PC-9 (cell line): ENCODE measurements at regions not wholly inside any gene's neighbourhood (a gene's known extent, or its start where the extent isn't known, plus 50 kb on each side); places are given as distances from the start of the nearest gene placed in this dataset.

Source experiments
- BruUV-seq: library from RNA; stranded (reverse); fragments of 400-500 nt; replicated peaks from 2 replicates; lab custom pipeline; 2021; lab: Mats Ljungman, UMichigan
- CTCF ChIA-PET: fragments of 300-600 bp; sonication (Branson Sonifier 250); formaldehyde crosslinking; loops from one replicate; lab custom pipeline; 2022; ENCODE audit warnings: antibody characterized with exemption; lab: Charles Lee
- POLR2A ChIA-PET: fragments of 300-600 bp; sonication (Branson Sonifier 250); formaldehyde crosslinking; loops from one replicate; lab custom pipeline; 2022; ENCODE audit warnings: antibody characterized with exemption; ENCODE audit not compliant: unreplicated experiment; lab: Charles Lee
- DNase-seq, 2 experiments: peaks; one replicate each; pipeline versions ENCODE4 v3.0.0 to v3.0.0-alpha.2; 2015 to 2022; ENCODE audit warnings: mixed read lengths in 1 of 2
- H2AFZ ChIP-seq: fragments of 200-600 bp; sonication (generic); 2 replicates; pipeline ENCODE4 v1.8.1; 2017; ENCODE audit warnings: antibody characterized with exemption
- H3F3A ChIP-seq: fragments of 200-600 bp; sonication (generic); 2 replicates; pipeline ENCODE4 v1.8.1; 2017; ENCODE audit warnings: antibody characterized with exemption, mild to moderate bottlenecking, low read depth; ENCODE audit not compliant: insufficient read depth
- H3K27ac ChIP-seq: fragments of 200-600 bp; sonication (generic); 2 replicates; pipeline ENCODE4 v1.6.1; 2016; ENCODE audit warnings: mixed run types
- H3K27me3 ChIP-seq: fragments of 200-600 bp; sonication (generic); 2 replicates; pipeline ENCODE4 v1.6.1; 2016; ENCODE audit warnings: low read depth, mixed run types; ENCODE audit not compliant: insufficient read depth
- H3K36me3 ChIP-seq: fragments of 200-600 bp; sonication (generic); 2 replicates; pipeline ENCODE4 v1.6.1; 2016; ENCODE audit warnings: low read depth, mixed run types
- H3K4me1 ChIP-seq: fragments of 200-600 bp; sonication (generic); replicated peaks from 2 replicates; pipeline ENCODE4 v1.6.1; 2016; ENCODE audit warnings: mixed run types; ENCODE audit not compliant: insufficient read depth
- H3K4me2 ChIP-seq: fragments of 200-600 bp; sonication (generic); 2 replicates; pipeline ENCODE4 v1.6.1; 2017; ENCODE audit warnings: mixed run types
- H3K4me3 ChIP-seq: fragments of 200-600 bp; sonication (generic); 2 replicates; pipeline ENCODE4 v1.6.1; 2016; ENCODE audit warnings: mixed run types
- H3K79me2 ChIP-seq: fragments of 200-600 bp; sonication (generic); 2 replicates; pipeline ENCODE4 v1.6.1; 2017; ENCODE audit warnings: low read depth, mixed run types
- H3K9me2 ChIP-seq: fragments of 200-600 bp; sonication (generic); 2 replicates; pipeline ENCODE4 v1.8.1; 2017; ENCODE audit warnings: mild to moderate bottlenecking; ENCODE audit not compliant: insufficient read depth
- H3K9me3 ChIP-seq: fragments of 200-600 bp; sonication (generic); 2 replicates; pipeline ENCODE4 v1.8.1; 2016; ENCODE audit warnings: low read depth; ENCODE audit not compliant: insufficient read depth
- H4K20me1 ChIP-seq: fragments of 200-600 bp; sonication (generic); 2 replicates; pipeline ENCODE4 v1.8.1; 2017; ENCODE audit not compliant: insufficient read depth
- CTCF ChIP-seq: fragments of 200-600 bp; sonication (generic); conservative IDR thresholded peaks from 2 replicates; pipeline ENCODE4 v1.6.1; 2017; ENCODE audit warnings: mixed run types, antibody characterized with exemption, mild to moderate bottlenecking, moderate library complexity
- EZH2 ChIP-seq: fragments of 200-600 bp; sonication (generic); IDR thresholded peaks from 2 replicates; pipeline ENCODE4 v1.8.0; 2017; ENCODE audit warnings: antibody characterized with exemption, low read depth
- intact Hi-C: fragments of 100-400 bp; cut with micrococcal nuclease; formaldehyde crosslinking; loops from one replicate; pipeline ENCODE4 v1.10.0; 2022; ENCODE audit not compliant: unreplicated experiment

GRCh38 chr6:21437581-21437980 is 156.0 kb upstream of the SOX4 start:
- Histone ChIP-seq H3K27me3 (no peaks in the 10 kb centered on the region), H2AFZ (no peak overlapping the region), H4K20me1 (no peaks in the 10 kb centered on the region), H3K9me2 (no peaks in the 10 kb centered on the region; the same call in none of the 2 replicates), H3K27ac (no peak overlapping the region), H3K36me3 (no peaks in the 10 kb centered on the region), H3K79me2 (no peaks in the 10 kb centered on the region), H3K9me3 (no peaks in the 10 kb centered on the region), H3F3A (no peaks in the 10 kb centered on the region), H3K4me2 (no peak overlapping the region), H3K4me3 (no peak overlapping the region), H3K4me1 (no peaks in the 10 kb centered on the region)
- CTCF ChIA-PET = no interaction called here
- no peak for DNase-seq
- TF ChIP-seq EZH2 = no peak
- TF ChIP-seq CTCF = no peak
- intact Hi-C loops = no loop called here
- BruUV-seq = no TSS peak
- POLR2A ChIA-PET = no interaction called here

GRCh38 chr6:21438237-21438985 is 155.1 kb upstream of the SOX4 start:
- Histone ChIP-seq H3F3A (no peaks in the 10 kb centered on the region), H3K27me3 (no peaks in the 10 kb centered on the region), H2AFZ (no peak overlapping the region), H3K4me3 (no peak overlapping the region), H4K20me1 (no peaks in the 10 kb centered on the region), H3K4me1 (no peaks in the 10 kb centered on the region), H3K36me3 (no peaks in the 10 kb centered on the region), H3K9me2 (no peaks in the 10 kb centered on the region; the same call in none of the 2 replicates), H3K27ac (no peak overlapping the region), H3K79me2 (no peaks in the 10 kb centered on the region), H3K4me2 (no peak overlapping the region), H3K9me3 (no peaks in the 10 kb centered on the region)
- no peak for DNase-seq
- POLR2A ChIA-PET = no interaction called here
- intact Hi-C loops = no loop called here
- no TSS peak for BruUV-seq
- CTCF ChIA-PET = no interaction called here
- TF ChIP-seq EZH2 = no peak

- no peak overlapping the region for H3K27ac ChIP-seq
- TF ChIP-seq CTCF = no peak
- no peak for TF ChIP-seq EZH2
- H3K9me3 ChIP-seq = no peaks in the 10 kb centered on the region
- H2AFZ ChIP-seq = no peak overlapping the region
- H3K4me2 ChIP-seq = no peak overlapping the region
- H3K9me2 ChIP-seq = no peaks in the 10 kb centered on the region; the same call in none of the 2 replicates
- ChIA-PET CTCF (no interaction called here), POLR2A (no interaction called here)
- DNase-seq = no peak
- H3K79me2 ChIP-seq = no peaks in the 10 kb centered on the region
- BruUV-seq = no TSS peak
- H3F3A ChIP-seq = no peaks in the 10 kb centered on the region
- no peak overlapping the region for H3K4me3 ChIP-seq
- H3K27me3 ChIP-seq = no peaks in the 10 kb centered on the region
- intact Hi-C loops = no loop called here
- no peaks in the 10 kb centered on the region for H3K36me3 ChIP-seq
- H4K20me1 ChIP-seq = no peaks in the 10 kb centered on the region
- no peaks in the 10 kb centered on the region for H3K4me1 ChIP-seq
Measured at GRCh38 chr6:21438986-21439352, 154.6 kb upstream of the SOX4 start.

- Histone ChIP-seq H3K27ac (no peak overlapping the region), H3F3A (no peaks in the 10 kb centered on the region), H3K36me3 (no peaks in the 10 kb centered on the region), H3K79me2 (no peaks in the 10 kb centered on the region), H3K4me2 (no peak overlapping the region), H3K4me3 (no peak overlapping the region), H3K9me2 (no peaks in the 10 kb centered on the region; the same call in none of the 2 replicates), H4K20me1 (no peaks in the 10 kb centered on the region), H3K4me1 (no peaks in the 10 kb centered on the region), H3K27me3 (no peaks in the 10 kb centered on the region), H2AFZ (no peak overlapping the region), H3K9me3 (no peaks in the 10 kb centered on the region)
- CTCF ChIA-PET = no interaction called here
- BruUV-seq = no TSS peak
- no peak for TF ChIP-seq EZH2
- TF ChIP-seq CTCF = no peak
- DNase-seq = no peak
- POLR2A ChIA-PET = no interaction called here
- intact Hi-C loops = no loop called here
Measured at GRCh38 chr6:21441386-21441785, 152.2 kb upstream of the SOX4 start.
